Psoas muscle (tissue), 7 donors: ENCODE measurements at regions not wholly inside any gene's neighbourhood (a gene's known extent, or its start where the extent isn't known, plus 50 kb on each side); places are given as distances from the start of the nearest gene placed in this dataset.

Experiments used
- ATAC-seq, 4 donors: fragments of 200-7000 bp; cut with Tn5 transposase; one replicate each; pipeline ENCODE4 v1.9.1; 2020; ENCODE audit warnings: moderate library complexity in 3 of 4, mild to moderate bottlenecking in 2 of 4
- DNase-seq, 2 donors: peaks; one replicate each; pipeline ENCODE4 v3.0.0-alpha.2; 2020
- H3K27ac ChIP-seq: fragments of 200-600 bp; one replicate; pipeline ENCODE4 v1.8.0; 2022
- H3K27me3 ChIP-seq, 3 donors: fragments of 200-600 bp in 1 of 3; one replicate each; pipeline versions ENCODE4 v1.6.1 to v1.8.0; 2013 to 2022; ENCODE audit warnings: low read length in 2 of 3, mild to moderate bottlenecking in 2 of 3, moderate library complexity in 1 of 3; ENCODE audit not compliant: insufficient read depth in 3 of 3
- H3K36me3 ChIP-seq, 2 donors: fragments of 200-600 bp in 1 of 2; one replicate each; pipeline versions ENCODE4 v1.6.1 to v1.8.0; 2013 to 2022; ENCODE audit warnings: low read depth in 1 of 2, mild to moderate bottlenecking in 1 of 2, moderate library complexity in 1 of 2; ENCODE audit not compliant: insufficient read depth in 1 of 2
- H3K4me1 ChIP-seq: fragments of 200-600 bp; one replicate; pipeline ENCODE4 v1.8.0; 2022
- H3K4me3 ChIP-seq: fragments of 200-600 bp; one replicate; pipeline ENCODE4 v1.8.0; 2022; ENCODE audit warnings: mild to moderate bottlenecking
- H3K9me3 ChIP-seq: fragments of 200-600 bp; one replicate; pipeline ENCODE4 v1.8.0; 2022
- WGBS, 3 donors: extraction: QIAGEN DNeasy Blood & Tissue Kit; methylation state at CpG; one replicate each; pipeline versions ENCODE4 v1.1.6 to v1.1.7; 2013; 5-methylcytosine and 5-hydroxymethylcytosine counted together
- intact Hi-C, 2 donors: fragments of 100-400 bp; cut with DNase I; formaldehyde crosslinking; loops; one replicate each; pipeline versions ENCODE4 v1.11.0 to v1.14.2; 2022
- TF ChIP-seq, protein P1 (sequence below): fragments of 200-600 bp; IDR thresholded peaks from one replicate; pipeline ENCODE4 v1.8.0; 2022; ENCODE audit warnings: antibody characterized with exemption
- donor health status: healthy with polysubstance abuse.
- donor health status: DM: no; HTN: no; CAD: no; lungs with moderate emphysema.
- donor health status: Bipolar disorder and iron deficiency.
- donor health status: healthy.
- donor health status: DM: yes; HTN: yes; CAD: no.
- donor health status: DM: no; HTN: no; CAD: no.
- donor health status: DM: yes; HTN: yes; CAD: no.

DNA sequence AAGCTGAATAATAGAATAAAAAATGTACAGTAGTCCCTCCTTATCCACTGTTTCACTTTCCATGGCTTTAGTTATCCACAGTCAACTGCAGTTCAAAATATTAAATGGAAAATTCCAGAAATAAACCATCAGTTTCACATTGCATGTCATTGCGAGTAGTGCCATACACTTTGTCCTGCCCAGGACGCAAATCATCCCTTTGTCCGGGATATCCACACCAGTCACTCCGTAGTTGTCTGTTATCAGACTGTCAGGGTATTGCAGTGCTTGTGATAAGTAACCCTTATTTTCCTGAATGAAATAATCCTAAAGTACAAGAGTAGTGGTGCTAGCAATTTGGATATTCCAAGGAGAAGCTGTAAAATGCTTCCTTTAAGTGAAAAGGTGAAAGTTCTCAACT lies 271.3 kb downstream of the DKK2 start:
- Histone ChIP-seq H3K27ac (no peak overlapping the region), H3K27me3 (no peaks in the 10 kb centered on the region), H3K9me3 (no peaks in the 10 kb centered on the region), H3K4me1 (no peaks in the 10 kb centered on the region), H3K4me3 (no peak overlapping the region), H3K36me3 (no peaks in the 10 kb centered on the region)
- TF ChIP-seq, protein P1, sequence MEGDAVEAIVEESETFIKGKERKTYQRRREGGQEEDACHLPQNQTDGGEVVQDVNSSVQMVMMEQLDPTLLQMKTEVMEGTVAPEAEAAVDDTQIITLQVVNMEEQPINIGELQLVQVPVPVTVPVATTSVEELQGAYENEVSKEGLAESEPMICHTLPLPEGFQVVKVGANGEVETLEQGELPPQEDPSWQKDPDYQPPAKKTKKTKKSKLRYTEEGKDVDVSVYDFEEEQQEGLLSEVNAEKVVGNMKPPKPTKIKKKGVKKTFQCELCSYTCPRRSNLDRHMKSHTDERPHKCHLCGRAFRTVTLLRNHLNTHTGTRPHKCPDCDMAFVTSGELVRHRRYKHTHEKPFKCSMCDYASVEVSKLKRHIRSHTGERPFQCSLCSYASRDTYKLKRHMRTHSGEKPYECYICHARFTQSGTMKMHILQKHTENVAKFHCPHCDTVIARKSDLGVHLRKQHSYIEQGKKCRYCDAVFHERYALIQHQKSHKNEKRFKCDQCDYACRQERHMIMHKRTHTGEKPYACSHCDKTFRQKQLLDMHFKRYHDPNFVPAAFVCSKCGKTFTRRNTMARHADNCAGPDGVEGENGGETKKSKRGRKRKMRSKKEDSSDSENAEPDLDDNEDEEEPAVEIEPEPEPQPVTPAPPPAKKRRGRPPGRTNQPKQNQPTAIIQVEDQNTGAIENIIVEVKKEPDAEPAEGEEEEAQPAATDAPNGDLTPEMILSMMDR: no peak
- intact Hi-C loops: no loop called here
- WGBS, 3 donors: 54 to 79% (median 62%) methylated on average over 4 of the region's 4 CpGs
- no peak for DNase-seq
- no peak for ATAC-seq

DNA sequence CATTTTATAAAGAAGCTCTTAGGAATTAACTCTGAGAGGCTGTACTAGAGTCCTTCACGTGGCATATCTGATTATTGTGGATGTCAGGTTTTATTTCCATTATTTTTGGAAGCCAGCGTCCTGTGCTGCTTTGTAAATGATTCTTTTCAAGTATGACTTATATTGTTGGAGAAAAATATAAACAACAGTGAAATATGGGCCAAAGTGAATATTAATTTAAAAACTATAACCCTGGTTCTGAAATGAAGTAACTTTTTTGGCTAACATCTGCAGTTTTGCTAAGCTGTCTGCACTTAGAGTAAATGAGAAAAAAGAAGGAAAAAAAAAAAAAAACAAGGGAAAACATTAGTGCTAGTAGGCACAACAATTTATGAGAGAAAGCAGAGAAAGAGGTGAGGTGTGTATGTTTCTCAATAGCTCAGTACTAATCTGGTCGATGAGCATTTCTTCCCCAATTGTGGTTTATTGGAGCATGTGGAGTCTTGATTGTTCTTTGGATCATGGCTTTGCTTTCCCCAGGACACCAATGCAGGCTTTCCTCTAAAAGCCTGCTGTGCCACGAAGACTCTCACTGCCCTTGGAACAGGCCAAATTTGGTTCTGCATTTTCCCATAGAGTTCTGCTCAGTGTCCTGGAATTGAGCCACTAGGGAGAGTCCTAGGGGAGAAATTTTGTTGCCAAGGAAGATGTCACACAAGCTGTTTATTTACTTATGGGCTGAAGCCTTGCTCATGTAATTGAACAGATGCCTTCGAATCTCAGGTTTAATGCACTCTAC lies 273.3 kb downstream of the DKK2 start:
- H3K4me1 ChIP-seq: no peaks in the 10 kb centered on the region
- intact Hi-C loops: no loop called here
- DNase-seq: no peak
- ATAC-seq: no peak
- no peak overlapping the region for H3K4me3 ChIP-seq
- H3K9me3 ChIP-seq: no peaks in the 10 kb centered on the region
- no peak overlapping the region for H3K27ac ChIP-seq
- H3K27me3 ChIP-seq: no peaks in the 10 kb centered on the region
- 22 to 35% (median 26%) methylated on average over 5 of the region's 5 CpGs for WGBS, 3 donors
- TF ChIP-seq, protein P1: no peak
- H3K36me3 ChIP-seq: no peaks in the 10 kb centered on the region

DNA sequence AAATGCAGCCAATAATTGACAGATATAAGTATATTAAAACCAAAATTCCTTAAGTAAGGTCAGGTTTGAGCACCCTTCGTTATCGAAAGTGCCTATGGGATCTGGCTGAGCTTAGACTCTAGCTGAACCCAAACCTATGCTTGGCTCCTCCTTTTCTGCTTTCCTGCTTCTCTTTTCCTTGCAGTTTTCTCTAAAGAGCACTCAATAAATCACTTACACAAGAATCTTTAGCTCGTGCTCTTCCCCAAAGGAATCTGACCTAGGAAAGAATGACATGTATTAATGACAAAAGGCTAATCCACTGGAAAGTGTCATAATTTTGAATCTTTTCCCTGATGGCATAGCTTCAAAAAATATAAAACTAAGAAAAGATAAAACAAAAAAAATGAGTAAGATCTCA lies 282.7 kb downstream of the DKK2 start:
- Histone ChIP-seq H3K27me3 (no peaks in the 10 kb centered on the region), H3K27ac (no peak overlapping the region), H3K36me3 (no peaks in the 10 kb centered on the region), H3K4me3 (no peak overlapping the region), H3K9me3 (no peaks in the 10 kb centered on the region), H3K4me1 (no peaks in the 10 kb centered on the region)
- TF ChIP-seq, protein P1: no peak
- intact Hi-C loops: no loop called here
- DNase-seq (no peak), ATAC-seq (no peak)
- 27 to 32% (median 31%) methylated on average over 3 of the region's 3 CpGs for WGBS, 3 donors

DNA sequence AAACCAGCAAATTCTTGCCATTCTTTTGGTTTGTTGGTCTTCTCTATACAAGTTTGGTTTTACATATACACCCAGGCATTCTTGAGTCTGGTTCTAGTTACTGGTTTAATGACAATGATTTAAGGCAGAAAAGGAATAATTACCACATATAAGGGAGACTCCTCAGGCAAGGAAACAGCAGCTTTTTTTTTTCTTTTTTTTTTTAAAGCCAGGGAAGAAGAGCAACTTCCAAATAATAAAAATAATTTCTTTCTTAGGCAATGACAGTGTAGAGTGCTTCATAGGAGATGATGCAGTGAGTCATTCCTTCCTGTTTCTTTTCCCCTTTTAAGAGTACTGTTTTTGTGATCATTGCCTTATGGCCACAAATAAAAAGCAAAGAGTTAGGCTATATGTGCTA lies 289.7 kb downstream of the DKK2 start:
- TF ChIP-seq, protein P1: no peak
- H3K27me3 ChIP-seq: no peaks in the 10 kb centered on the region
- ATAC-seq (no peak), DNase-seq (no peak)
- H3K4me3 ChIP-seq: no peak overlapping the region
- H3K9me3 ChIP-seq: no peaks in the 10 kb centered on the region
- H3K4me1 ChIP-seq: no peaks in the 10 kb centered on the region
- intact Hi-C loops: no loop called here
- H3K27ac ChIP-seq: no peak overlapping the region
- H3K36me3 ChIP-seq: no peaks in the 10 kb centered on the region

DNA sequence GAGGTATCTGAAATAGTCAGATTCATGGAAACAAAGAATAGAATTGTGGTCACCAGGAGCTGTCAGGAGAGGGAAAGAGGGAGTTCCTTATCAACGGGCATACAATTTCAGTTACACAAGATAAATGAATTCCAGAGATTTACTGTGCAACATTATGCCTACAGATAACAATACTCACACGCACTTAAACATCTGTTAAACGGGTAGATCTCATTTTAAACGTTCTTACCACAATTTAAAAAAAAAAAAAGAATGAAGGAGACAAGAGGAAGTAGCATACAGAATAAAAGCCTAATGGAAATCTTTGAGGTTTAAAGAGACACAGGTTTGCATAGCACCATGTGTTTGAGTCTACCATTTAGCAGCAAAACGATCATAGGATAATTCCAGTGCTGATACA lies 298.0 kb downstream of the DKK2 start:
- ATAC-seq (no peak), DNase-seq (no peak)
- Histone ChIP-seq H3K27me3 (no peaks in the 10 kb centered on the region), H3K4me1 (no peaks in the 10 kb centered on the region), H3K9me3 (no peaks in the 10 kb centered on the region), H3K27ac (no peak overlapping the region), H3K36me3 (no peaks in the 10 kb centered on the region), H3K4me3 (no peak overlapping the region)
- TF ChIP-seq, protein P1: no peak
- 67 to 71% (median 68%) methylated on average over 5 of the region's 5 CpGs for WGBS, 3 donors
- intact Hi-C loops: no loop called here
